PFSK-1 (cell line): ENCODE measurements at regions not wholly inside any gene's neighbourhood (a gene's known extent, or its start where the extent isn't known, plus 50 kb on each side); places are given as distances from the start of the nearest gene placed in this dataset.

Experiments
- FOXP2 ChIP-seq: optimal IDR thresholded peaks from 2 replicates; pipeline ENCODE3; 2011; ENCODE audit warnings: borderline replicate concordance, control low read depth, inconsistent platforms; ENCODE audit not compliant: insufficient read depth; ENCODE audit errors: extremely low read length, extremely low read depth
- POLR2AphosphoS5 ChIP-seq: IDR thresholded peaks from 2 replicates; pipeline ENCODE4 v1.6.1; 2012; ENCODE audit warnings: low read depth, mild to moderate bottlenecking, control low read depth, low read length, moderate library complexity
- REST ChIP-seq, 2 experiments: IDR thresholded peaks; 2 replicates each; pipeline versions ENCODE4 v1.6.1 to v1.8.0; 2011 to 2012; ENCODE audit warnings: low read depth in 2 of 2, low read length in 2 of 2, control low read depth in 1 of 2, inconsistent platforms in 1 of 2, mild to moderate bottlenecking in 1 of 2, moderate library complexity in 1 of 2; ENCODE audit not compliant: insufficient read depth in 1 of 2
- TAF1 ChIP-seq: IDR thresholded peaks from 2 replicates; pipeline ENCODE4 v1.6.1; 2012; ENCODE audit warnings: low read length, control low read depth, borderline replicate concordance; ENCODE audit not compliant: insufficient read depth

- TF ChIP-seq POLR2AphosphoS5: no peak
- no peak for TF ChIP-seq REST (IDR thresholded peaks at IDR 0.05; ENCODE audit: insufficient read depth in 1 of 2, low read depth in 2 of 2, low read length in 2 of 2)
- no peak for TF ChIP-seq TAF1
- no peak for TF ChIP-seq FOXP2
Measured at GRCh38 chr21:23950344-23950743, 1656.9 kb downstream of the MRPL39 start.
